Breast epithelium (tissue), 3 donors: ENCODE measurements at regions not wholly inside any gene's neighbourhood (a gene's known extent, or its start where the extent isn't known, plus 50 kb on each side); places are given as distances from the start of the nearest gene placed in this dataset.

Source experiments
- CTCF ChIP-seq, 3 donors: fragments of 450-650 bp; IDR thresholded peaks; one replicate each; pipeline ENCODE4 v1.5.1; 2016 to 2017; ENCODE audit warnings: antibody characterized with exemption in 3 of 3, mild to moderate bottlenecking in 3 of 3, moderate library complexity in 3 of 3
- POLR2AphosphoS5 ChIP-seq, 3 donors: sonication (generic); formaldehyde crosslinking; IDR thresholded peaks; one replicate each; pipeline ENCODE4 v1.6.1; 2017; ENCODE audit warnings: antibody characterized with exemption in 3 of 3

GRCh38 chr14:39877577-39878190, 445.5 kb upstream of the FBXO33 start:
- TF ChIP-seq POLR2AphosphoS5 (IDR thresholded peaks at IDR 0.05) (no peak), CTCF (IDR thresholded peaks at IDR 0.05) (no peak)
